MM.1S (cell line): ENCODE measurements at regions not wholly inside any gene's neighbourhood (a gene's known extent, or its start where the extent isn't known, plus 50 kb on each side); places are given as distances from the start of the nearest gene placed in this dataset.

Source experiments
- DNase-seq: peaks from one replicate; pipeline ENCODE4 v3.0.0-alpha.2; 2015
- H2AFZ ChIP-seq: fragments of 300-600 bp; sonication (generic); 2 replicates; pipeline ENCODE4 v1.6.0; 2016; ENCODE audit warnings: antibody characterized with exemption, low read length
- H3F3A ChIP-seq: fragments of 300-600 bp; sonication (generic); 2 replicates; pipeline ENCODE4 v1.6.1; 2016; ENCODE audit warnings: mild to moderate bottlenecking, antibody characterized with exemption, low read length, moderate library complexity, mixed read lengths; ENCODE audit not compliant: insufficient read depth
- H3K27ac ChIP-seq: fragments of 300-600 bp; sonication (generic); 2 replicates; pipeline ENCODE4 v1.5.1; 2016; ENCODE audit warnings: mild to moderate bottlenecking, low read length
- H3K27me3 ChIP-seq: fragments of 300-600 bp; sonication (generic); replicated peaks from 2 replicates; pipeline ENCODE4 v1.6.0; 2016; ENCODE audit warnings: low read length; ENCODE audit not compliant: insufficient read depth
- H3K36me3 ChIP-seq: fragments of 300-600 bp; sonication (generic); replicated peaks from 2 replicates; pipeline ENCODE4 v1.6.1; 2016; ENCODE audit warnings: mild to moderate bottlenecking, low read length, mixed read lengths; ENCODE audit not compliant: insufficient read depth
- H3K4me1 ChIP-seq: fragments of 300-600 bp; sonication (generic); 2 replicates; pipeline ENCODE4 v1.6.1; 2016; ENCODE audit warnings: low read length, mixed read lengths
- H3K4me2 ChIP-seq: fragments of 300-600 bp; sonication (generic); 2 replicates; pipeline ENCODE4 v1.6.0; 2016; ENCODE audit warnings: low read depth, low read length
- H3K4me3 ChIP-seq: fragments of 300-600 bp; sonication (generic); 2 replicates; pipeline ENCODE4 v1.5.1; 2016; ENCODE audit warnings: low read length, mixed read lengths
- H3K79me2 ChIP-seq: fragments of 300-600 bp; sonication (generic); 2 replicates; pipeline ENCODE4 v1.6.1; 2016; ENCODE audit warnings: mixed run types, low read length, mixed read lengths
- H3K9ac ChIP-seq: fragments of 300-600 bp; sonication (generic); 2 replicates; pipeline ENCODE4 v1.6.1; 2016; ENCODE audit warnings: low read length, mixed read lengths
- H3K9me2 ChIP-seq: fragments of 300-600 bp; sonication (generic); replicated peaks from 2 replicates; pipeline ENCODE4 v1.6.1; 2016; ENCODE audit warnings: mild to moderate bottlenecking, low read length, mixed read lengths; ENCODE audit not compliant: insufficient read depth
- H3K9me3 ChIP-seq: fragments of 300-600 bp; sonication (generic); replicated peaks from 2 replicates; pipeline ENCODE4 v1.6.1; 2016; ENCODE audit warnings: mild to moderate bottlenecking, low read length, mixed read lengths; ENCODE audit not compliant: insufficient read depth
- H4K20me1 ChIP-seq: fragments of 300-600 bp; sonication (generic); 2 replicates; pipeline ENCODE4 v1.6.1; 2016; ENCODE audit warnings: mild to moderate bottlenecking, low read length, moderate library complexity, mixed read lengths; ENCODE audit not compliant: insufficient read depth
- CTCF ChIP-seq: fragments of 300-600 bp; sonication (generic); IDR thresholded peaks from 2 replicates; pipeline ENCODE4 v1.5.1; 2016; ENCODE audit warnings: antibody characterized with exemption, low read length, mixed read lengths
- EZH2 ChIP-seq: fragments of 300-600 bp; sonication (generic); optimal IDR thresholded peaks from 2 replicates; pipeline ENCODE3; 2017; ENCODE audit warnings: low read depth, mild to moderate bottlenecking, antibody characterized with exemption, low read length, mixed read lengths
- EZH2phosphoT487 ChIP-seq: fragments of 300-600 bp; sonication (generic); IDR thresholded peaks from 2 replicates; pipeline ENCODE4 v1.6.1; 2018; ENCODE audit warnings: antibody characterized with exemption, low read length

- Histone ChIP-seq H3K9me2 (no peaks in the 10 kb centered on the region), H3K4me2 (no peak overlapping the region), H2AFZ (no peak overlapping the region), H3K79me2 (no peaks in the 10 kb centered on the region), H3F3A (no peaks in the 10 kb centered on the region), H3K36me3 (no peaks in the 10 kb centered on the region), H3K4me3 (no peak overlapping the region), H3K27me3 (no peaks in the 10 kb centered on the region), H3K27ac (no peak overlapping the region), H3K9me3 (no peaks in the 10 kb centered on the region), H3K4me1 (no peaks in the 10 kb centered on the region; the same call in 1 of the 2 replicates), H4K20me1 (no peaks in the 10 kb centered on the region), H3K9ac (no peak overlapping the region)
- TF ChIP-seq EZH2 (no peak), CTCF (no peak), EZH2phosphoT487 (no peak)
- DNase-seq = no peak
Measured at GRCh38 chr5:18489703-18490102, 855.4 kb downstream of the TAF11L14 start.

GRCh38 chr5:18491349-18491748, 857.1 kb downstream of the TAF11L14 start:
- H3K9me2 ChIP-seq = no peaks in the 10 kb centered on the region
- H3K9me3 ChIP-seq = no peaks in the 10 kb centered on the region
- no peak overlapping the region for H3K9ac ChIP-seq
- DNase-seq = no peak
- H3K4me1 ChIP-seq = no peaks in the 10 kb centered on the region; the same call in 1 of the 2 replicates
- no peaks in the 10 kb centered on the region for H3F3A ChIP-seq
- H3K27me3 ChIP-seq = no peaks in the 10 kb centered on the region
- H3K4me2 ChIP-seq = no peak overlapping the region
- no peaks in the 10 kb centered on the region for H3K79me2 ChIP-seq
- H3K36me3 ChIP-seq = no peaks in the 10 kb centered on the region
- H4K20me1 ChIP-seq = no peaks in the 10 kb centered on the region
- H3K4me3 ChIP-seq = no peak overlapping the region
- H2AFZ ChIP-seq = no peak overlapping the region
- no peak for TF ChIP-seq CTCF
- TF ChIP-seq EZH2phosphoT487 = no peak
- no peak for TF ChIP-seq EZH2
- H3K27ac ChIP-seq = no peak overlapping the region

GRCh38 chr5:18495157-18495556, 860.9 kb downstream of the TAF11L14 start:
- Histone ChIP-seq H2AFZ (no peak overlapping the region), H3K4me1 (no peaks in the 10 kb centered on the region), H3K9ac (no peak overlapping the region), H3F3A (no peaks in the 10 kb centered on the region), H3K4me2 (no peak overlapping the region), H3K27ac (no peak overlapping the region), H3K79me2 (no peaks in the 10 kb centered on the region), H3K9me3 (no peaks in the 10 kb centered on the region), H3K36me3 (no peaks in the 10 kb centered on the region), H4K20me1 (no peaks in the 10 kb centered on the region), H3K27me3 (no peaks in the 10 kb centered on the region), H3K4me3 (no peak overlapping the region), H3K9me2 (no peaks in the 10 kb centered on the region)
- DNase-seq = no peak
- TF ChIP-seq EZH2phosphoT487 = no peak

- no peak for TF ChIP-seq EZH2phosphoT487
- no peak for TF ChIP-seq CTCF
- TF ChIP-seq EZH2 = no peak
- no peak overlapping the region for H3K4me2 ChIP-seq
- H3K36me3 ChIP-seq = no peaks in the 10 kb centered on the region
- no peaks in the 10 kb centered on the region for H3K4me1 ChIP-seq
- H3K79me2 ChIP-seq = no peaks in the 10 kb centered on the region
- no peak overlapping the region for H2AFZ ChIP-seq
- no peak overlapping the region for H3K9ac ChIP-seq
- H3K27ac ChIP-seq = no peak overlapping the region
- H3K27me3 ChIP-seq = no peaks in the 10 kb centered on the region
- no peak overlapping the region for H3K4me3 ChIP-seq
- H3K9me2 ChIP-seq = no peaks in the 10 kb centered on the region
- no peaks in the 10 kb centered on the region for H3K9me3 ChIP-seq
- H4K20me1 ChIP-seq = no peaks in the 10 kb centered on the region
- no peaks in the 10 kb centered on the region for H3F3A ChIP-seq
- no peak for DNase-seq
Measured at GRCh38 chr5:18496041-18496440, 861.8 kb downstream of the TAF11L14 start.
